ENCODE measurements at regions not wholly inside any gene's neighbourhood (a gene's known extent, or its start where the extent isn't known, plus 50 kb on each side); places are given as distances from the start of the nearest gene placed in this dataset.

DNA sequence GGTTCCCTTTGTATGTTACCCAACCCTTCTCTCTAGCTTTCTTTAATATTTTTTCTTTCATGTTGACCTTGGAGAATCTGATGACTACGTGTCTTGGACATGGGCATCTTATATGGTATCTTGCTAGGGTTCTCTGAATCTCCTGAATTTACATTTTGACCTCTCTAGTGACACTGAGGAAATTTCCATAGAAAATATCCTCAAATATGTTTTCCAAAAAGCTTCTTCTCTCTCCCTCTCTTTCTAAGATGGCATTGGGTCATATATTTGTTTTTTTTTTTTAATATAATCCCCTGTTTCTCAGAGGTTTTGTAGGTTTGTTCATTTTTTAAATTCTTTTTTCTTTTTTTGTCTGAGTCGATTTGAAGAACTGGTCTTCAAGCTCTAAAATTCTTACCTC is 184.0 kb upstream of the TMC3 start:
- no peak overlapping the region for H3K4me3 ChIP-seq
- no peak for DNase-seq
- no peak for TF ChIP-seq CTCF (IDR thresholded peaks at IDR 0.05; ENCODE audit: borderline replicate concordance)
- H3K9me3 ChIP-seq (replicated peaks) = peaks cover 11% of the 10 kb centered on the region
- intact Hi-C loops (cut with micrococcal nuclease) = no loop called here
- no peaks in the 10 kb centered on the region for H3K36me3 ChIP-seq
- H3K27me3 ChIP-seq (ENCODE audit: low read depth) = no peaks in the 10 kb centered on the region
- no peaks in the 10 kb centered on the region for H3K4me1 ChIP-seq
- no peak overlapping the region for H3K27ac ChIP-seq (replicated peaks)

GRCh38 chr15:81555346-81555745 is 181.3 kb upstream of the TMC3 start:
- intact Hi-C loops (cut with micrococcal nuclease) = no loop called here
- Histone ChIP-seq H3K9me3 (replicated peaks) (peaks cover 11% of the 10 kb centered on the region), H3K36me3 (no peaks in the 10 kb centered on the region), H3K27me3 (ENCODE audit: low read depth) (no peaks in the 10 kb centered on the region), H3K4me1 (no peaks in the 10 kb centered on the region), H3K27ac (replicated peaks) (no peak overlapping the region), H3K4me3 (no peak overlapping the region)
- TF ChIP-seq CTCF (IDR thresholded peaks at IDR 0.05; ENCODE audit: borderline replicate concordance) = no peak
- DNase-seq = no peak

DNA sequence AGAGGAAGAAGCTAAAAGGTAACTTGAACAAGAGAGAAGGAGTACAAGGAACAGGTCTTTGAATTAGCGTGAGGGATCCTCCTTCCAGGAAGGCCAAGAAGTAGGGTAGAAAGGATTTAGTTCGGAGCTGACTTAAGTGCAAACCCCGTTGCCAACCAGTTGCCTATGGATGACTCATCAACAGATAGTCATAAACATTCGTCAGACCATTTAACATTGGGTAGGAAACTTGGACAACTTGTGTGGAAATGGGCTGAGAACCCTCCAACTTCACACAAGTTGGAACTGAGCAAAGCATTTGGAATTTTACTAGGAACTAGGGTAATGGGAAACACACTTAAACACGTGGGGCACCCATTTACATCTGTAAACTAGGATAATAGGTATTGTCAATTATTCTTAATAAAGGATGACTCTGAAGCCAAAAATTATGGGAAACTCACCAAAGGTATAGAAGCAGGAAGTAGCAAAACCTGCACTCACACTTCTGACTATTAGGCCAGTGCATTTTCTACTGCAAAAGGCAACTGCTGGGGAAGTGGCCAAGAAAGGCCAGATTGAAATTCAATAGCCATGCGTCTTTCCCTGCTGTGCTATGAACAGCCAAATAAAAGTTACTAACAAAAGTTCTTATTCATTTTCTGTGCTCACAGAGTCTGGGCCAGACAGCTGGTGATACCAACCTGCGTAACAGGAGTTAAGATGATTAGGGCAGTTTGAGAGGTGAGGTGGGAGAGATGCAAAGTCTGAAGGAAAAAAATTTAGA is 174.5 kb upstream of the TMC3 start:
- Histone ChIP-seq H3K27me3 (ENCODE audit: low read depth) (no peaks in the 10 kb centered on the region), H3K4me3 (no peak overlapping the region), H3K36me3 (no peaks in the 10 kb centered on the region), H3K27ac (replicated peaks) (no peak overlapping the region), H3K9me3 (replicated peaks) (no peaks in the 10 kb centered on the region), H3K4me1 (no peaks in the 10 kb centered on the region)
- intact Hi-C loops (cut with micrococcal nuclease) = no loop called here
- no peak for DNase-seq
- no peak for TF ChIP-seq CTCF (IDR thresholded peaks at IDR 0.05; ENCODE audit: borderline replicate concordance)

DNA sequence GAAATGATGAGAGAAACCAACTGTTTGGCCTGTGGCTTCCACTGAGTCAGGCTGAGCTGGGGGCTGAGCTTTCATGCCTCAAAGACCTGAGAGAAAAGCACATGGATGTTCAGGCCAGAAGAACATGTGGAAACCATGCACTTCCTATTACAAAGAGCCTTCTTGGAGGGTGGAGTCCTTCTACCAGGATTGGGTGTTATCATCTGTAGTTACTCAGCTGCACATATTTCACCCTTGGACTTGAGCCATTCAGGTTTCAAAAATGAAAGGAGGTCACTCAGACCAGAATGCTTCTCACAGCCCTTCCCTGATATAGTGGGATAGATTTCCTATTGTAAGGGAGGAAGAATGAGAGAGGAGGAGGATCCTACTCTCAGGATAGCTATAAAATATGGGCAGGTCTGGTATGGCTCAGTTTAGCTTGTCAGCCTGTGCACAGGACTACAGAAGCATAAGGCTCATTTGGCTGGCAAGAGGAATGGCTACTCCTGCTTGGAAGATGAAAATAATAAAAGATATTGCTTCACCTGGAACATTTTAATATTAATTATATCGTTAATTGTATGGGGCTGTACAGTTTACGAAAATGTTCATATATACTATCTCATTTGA is 173.6 kb upstream of the TMC3 start:
- Histone ChIP-seq H3K4me1 (no peaks in the 10 kb centered on the region), H3K27me3 (ENCODE audit: low read depth) (no peaks in the 10 kb centered on the region), H3K36me3 (no peaks in the 10 kb centered on the region), H3K4me3 (no peak overlapping the region), H3K9me3 (replicated peaks) (no peaks in the 10 kb centered on the region), H3K27ac (replicated peaks) (no peak overlapping the region)
- intact Hi-C loops (cut with micrococcal nuclease) = no loop called here
- DNase-seq = no peak
- TF ChIP-seq CTCF (IDR thresholded peaks at IDR 0.05; ENCODE audit: borderline replicate concordance) = no peak

- Histone ChIP-seq H3K27ac (replicated peaks) (no peak overlapping the region), H3K9me3 (replicated peaks) (no peaks in the 10 kb centered on the region), H3K4me3 (no peak overlapping the region), H3K36me3 (no peaks in the 10 kb centered on the region), H3K4me1 (peaks cover 4% of the 10 kb centered on the region), H3K27me3 (ENCODE audit: low read depth) (no peaks in the 10 kb centered on the region)
- DNase-seq = no peak
- no peak for TF ChIP-seq CTCF (IDR thresholded peaks at IDR 0.05; ENCODE audit: borderline replicate concordance)
- intact Hi-C loops (cut with micrococcal nuclease) = no loop called here
Observed at GRCh38 chr15:81544385-81544784, 170.4 kb upstream of the TMC3 start.
